Suppressor macrophage (primary cell): ENCODE measurements at regions not wholly inside any gene's neighbourhood (a gene's known extent, or its start where the extent isn't known, plus 50 kb on each side); places are given as distances from the start of the nearest gene placed in this dataset.

Experiments
- DNase-seq, 4 experiments: peaks; one replicate each; pipeline ENCODE4 v3.0.0-alpha.2; 2020 to 2022

DNA sequence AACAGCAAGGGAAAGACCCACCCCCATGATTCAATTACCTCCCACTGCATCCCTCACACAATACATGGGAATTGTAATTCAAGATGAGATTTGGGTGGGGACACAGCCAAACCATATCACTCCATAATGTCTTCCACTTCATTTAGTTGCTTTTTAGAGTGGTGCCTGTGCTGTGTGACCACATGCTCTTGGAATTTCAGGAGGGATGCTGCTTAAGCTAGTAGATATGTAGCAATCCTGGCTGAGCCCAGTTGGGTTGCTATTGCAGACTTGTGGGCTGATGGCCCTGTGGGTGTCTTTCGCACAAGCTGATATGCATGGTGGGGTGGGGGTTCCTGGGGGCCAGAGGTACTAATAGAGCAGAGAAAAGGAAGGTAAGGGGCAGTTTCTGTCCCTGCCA is 160.4 kb upstream of the SYT6 start:
- no peak for DNase-seq

- peak in 1 of 4 experiments; percentile 8 for DNase-seq
Measured at GRCh38 chr1:114310695-114311271, 157.1 kb upstream of the SYT6 start.

DNA sequence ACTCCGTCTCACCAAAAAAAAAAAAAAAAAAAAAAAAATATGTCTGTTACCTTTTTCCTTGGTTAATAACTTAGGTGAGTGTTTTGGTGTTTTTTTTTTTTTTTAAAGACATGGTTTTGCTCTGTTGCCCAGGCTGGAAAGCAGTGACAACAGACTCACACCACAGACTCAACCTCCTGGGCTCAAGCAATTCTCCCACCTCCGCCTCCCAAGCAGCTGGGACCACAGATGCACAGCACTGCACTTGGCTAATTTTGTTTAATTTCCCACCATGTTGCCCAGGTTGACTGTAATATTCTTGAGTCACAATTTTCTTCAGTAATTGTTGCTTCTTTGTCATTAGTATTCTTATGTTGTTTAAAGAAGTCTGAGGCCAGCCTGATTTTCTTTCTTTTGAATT is 149.2 kb upstream of the SYT6 start:
- DNase-seq = no peak

GRCh38 chr1:114299331-114299975 is 145.8 kb upstream of the SYT6 start:
- no peak for DNase-seq

DNA sequence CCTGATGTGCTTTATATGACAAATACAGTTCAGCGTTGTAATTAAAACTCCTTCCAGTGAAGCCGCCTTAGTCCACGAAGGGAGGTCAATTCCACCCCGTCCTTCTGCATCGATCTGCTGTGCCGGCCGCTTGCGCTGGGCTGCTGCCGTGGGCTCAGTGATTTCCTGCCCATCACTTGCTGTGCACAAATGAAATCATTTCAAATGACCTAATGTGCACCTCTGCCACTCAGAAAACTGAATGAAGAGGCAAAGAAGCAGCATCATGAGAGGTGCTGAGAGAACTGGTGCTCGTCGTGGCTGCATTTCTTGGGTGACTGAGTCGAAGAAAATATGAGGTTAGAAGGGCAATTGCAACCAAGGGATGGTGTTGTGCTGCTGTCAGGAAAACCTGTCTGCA is 144.3 kb upstream of the SYT6 start:
- no peak for DNase-seq

DNA sequence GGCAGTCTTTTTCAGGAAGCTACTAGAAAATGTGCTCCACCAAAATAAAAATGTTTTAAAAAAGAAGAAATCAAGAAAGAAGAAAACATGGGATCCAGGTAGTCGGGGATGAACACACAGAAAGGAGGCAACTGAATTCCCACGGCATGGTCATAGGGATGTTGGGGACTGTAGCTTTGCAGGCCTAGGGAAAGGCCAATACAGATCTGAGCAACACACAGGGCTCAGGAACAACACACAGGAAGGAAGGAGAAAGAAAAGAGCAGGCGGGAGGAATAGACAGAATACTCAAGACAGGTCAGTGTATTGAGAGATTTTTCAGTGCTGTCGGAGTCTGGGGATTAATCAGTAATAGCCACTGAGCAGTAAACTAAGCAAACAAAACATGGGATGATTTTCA is 142.7 kb upstream of the SYT6 start:
- DNase-seq = no peak

- DNase-seq = no peak
Measured at GRCh38 chr1:114295321-114295720, 141.7 kb upstream of the SYT6 start.

DNA sequence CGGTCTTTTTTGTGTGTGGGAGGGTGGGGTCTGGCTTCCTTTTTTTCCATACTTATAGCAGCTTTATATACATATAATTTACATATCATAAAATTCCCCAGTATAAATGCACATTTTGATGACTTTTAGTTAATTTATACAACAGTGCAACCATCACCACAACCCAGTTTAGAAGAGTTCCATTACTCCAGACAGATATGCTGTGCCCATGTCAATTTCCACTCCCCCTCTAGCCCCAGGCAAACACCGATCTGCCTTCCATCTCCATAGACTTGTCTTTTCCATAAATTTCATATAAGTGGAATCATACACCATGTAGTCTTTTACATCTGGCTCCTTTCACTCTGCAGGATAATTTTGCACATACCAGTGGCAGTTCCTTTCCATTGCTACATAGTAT is 139.2 kb upstream of the SYT6 start:
- no peak for DNase-seq

DNA sequence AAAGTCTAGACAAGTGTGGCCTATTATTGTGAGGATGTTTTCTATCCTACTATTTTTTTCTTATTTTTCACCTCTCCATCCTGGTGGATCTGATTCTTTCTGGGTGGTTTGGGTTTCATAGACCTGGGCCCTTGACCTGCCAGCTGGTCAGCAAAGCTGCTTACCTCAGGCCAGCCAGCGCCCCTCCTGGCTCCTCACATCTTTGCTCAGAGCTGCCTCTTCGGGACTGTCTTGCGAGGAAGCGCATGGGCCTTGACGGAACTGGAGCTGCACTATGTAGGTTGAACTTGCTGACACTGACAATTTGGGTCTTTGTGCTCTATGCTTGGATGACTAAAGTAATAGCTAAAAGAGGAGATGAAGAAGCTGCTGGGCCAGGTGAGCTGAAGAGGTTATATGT is 138.5 kb upstream of the SYT6 start:
- no peak for DNase-seq

- DNase-seq = no peak
Measured at GRCh38 chr1:114290776-114291175, 137.1 kb upstream of the SYT6 start.

GRCh38 chr1:114290341-114290740 is 136.7 kb upstream of the SYT6 start:
- DNase-seq = no peak

GRCh38 chr1:114289824-114290223 is 136.2 kb upstream of the SYT6 start:
- no peak for DNase-seq

- DNase-seq = no peak
Measured at GRCh38 chr1:114289306-114289705, 135.6 kb upstream of the SYT6 start.

DNA sequence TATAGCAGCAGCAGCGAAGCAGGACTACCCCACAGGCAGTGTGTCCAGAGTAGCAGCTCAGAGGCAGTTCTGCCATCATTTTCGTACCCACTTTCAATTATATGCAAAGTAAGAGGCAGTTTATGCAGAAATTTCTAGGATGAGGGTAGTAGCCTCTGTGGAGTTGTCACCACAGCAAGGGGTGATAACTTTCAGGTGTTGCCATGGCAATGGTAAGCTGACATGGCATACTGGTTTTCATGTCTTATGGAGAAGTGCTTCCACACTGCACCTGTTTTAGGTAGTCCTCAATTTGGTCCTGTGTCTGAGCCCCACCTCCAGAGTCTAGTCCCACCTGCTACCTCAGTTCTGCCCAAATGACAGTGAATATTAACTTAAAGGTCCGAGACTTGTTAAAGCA is 133.3 kb upstream of the SYT6 start:
- no peak for DNase-seq

- DNase-seq = no peak
Measured at GRCh38 chr1:114286179-114286578, 132.5 kb upstream of the SYT6 start.

GRCh38 chr1:114282751-114283403 is 129.2 kb upstream of the SYT6 start:
- peak; percentile 91 to 94 (median 93) for DNase-seq

DNA sequence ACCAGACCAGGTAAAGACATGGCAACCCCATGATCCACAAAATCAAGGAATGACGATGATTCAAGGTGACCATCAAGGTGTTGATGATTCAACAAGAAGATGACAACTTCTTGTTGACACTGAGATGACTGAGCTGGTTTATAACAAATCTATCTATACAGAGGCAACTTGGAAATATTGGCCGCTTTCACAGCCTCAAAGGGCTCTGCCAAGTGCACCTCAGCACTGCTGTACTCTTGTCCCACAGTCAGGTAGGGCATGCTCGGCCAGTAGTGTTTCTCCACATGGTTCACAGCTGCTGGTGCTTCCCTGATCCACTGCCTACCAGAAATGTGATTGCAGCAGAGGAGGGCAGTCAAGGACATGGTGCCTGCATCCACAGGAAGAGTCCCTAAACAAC is 125.2 kb upstream of the SYT6 start:
- DNase-seq = no peak

DNA sequence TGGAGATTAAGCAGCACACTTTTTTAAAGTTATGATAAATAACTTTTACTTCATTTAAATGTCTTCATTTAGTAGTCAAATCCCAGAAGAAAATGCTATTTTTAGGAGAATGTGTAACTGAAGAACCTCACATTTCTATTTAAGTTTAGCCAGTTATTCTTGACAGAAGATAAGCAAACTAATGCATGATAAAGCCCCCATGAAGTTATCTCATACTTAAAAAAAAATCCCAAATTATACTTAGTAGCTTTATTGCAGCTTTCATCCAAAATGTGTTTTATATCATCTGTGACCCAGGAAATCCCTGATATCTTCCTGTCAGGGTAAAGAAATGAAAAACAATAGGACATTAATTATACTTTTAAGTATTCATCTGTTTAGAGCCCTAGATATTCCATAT is 124.8 kb upstream of the SYT6 start:
- DNase-seq = no peak

GRCh38 chr1:114274621-114275317 is 121.1 kb upstream of the SYT6 start:
- DNase-seq = peak; percentile 46 to 62 (median 57)

- no peak for DNase-seq
Measured at GRCh38 chr1:114272593-114272992, 118.9 kb upstream of the SYT6 start.

DNA sequence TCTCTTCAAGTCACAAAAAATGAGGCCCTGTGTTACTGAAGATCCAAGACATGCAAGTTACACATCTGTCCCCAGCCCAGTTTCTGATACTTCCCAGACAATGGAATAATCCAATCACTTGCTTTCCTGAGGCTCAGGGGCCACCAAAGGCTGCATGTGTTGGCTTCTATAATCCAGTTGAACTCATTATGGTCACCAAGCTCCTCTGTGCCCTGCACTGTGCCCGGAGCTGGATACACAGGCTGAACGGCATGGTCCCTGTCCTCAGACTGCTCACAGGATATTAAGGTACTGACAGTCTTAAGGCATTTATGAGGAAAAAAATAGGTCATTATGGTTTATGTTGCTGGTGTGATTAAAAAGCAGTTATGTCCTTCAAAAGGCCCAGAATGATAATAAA is 117.0 kb upstream of the SYT6 start:
- DNase-seq = no peak

DNA sequence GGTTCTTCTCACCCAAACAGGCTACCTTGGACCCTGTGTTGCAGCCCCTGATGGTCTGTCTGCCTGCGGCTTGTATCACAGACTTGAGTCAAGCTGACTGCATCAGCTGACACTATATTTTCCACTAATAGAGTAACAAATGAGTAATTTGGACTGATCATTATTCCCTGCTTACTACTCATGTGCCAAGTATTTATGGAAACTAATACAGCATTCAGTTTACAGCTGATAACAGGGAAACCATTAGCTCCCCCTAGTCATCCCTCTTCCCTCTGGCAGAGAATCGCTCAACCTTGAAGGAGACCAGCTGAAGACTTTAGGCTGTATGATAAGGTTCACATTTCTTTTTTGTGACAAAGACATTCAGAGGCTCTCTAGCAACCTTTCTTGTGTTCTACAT is 116.6 kb upstream of the SYT6 start:
- no peak for DNase-seq

DNA sequence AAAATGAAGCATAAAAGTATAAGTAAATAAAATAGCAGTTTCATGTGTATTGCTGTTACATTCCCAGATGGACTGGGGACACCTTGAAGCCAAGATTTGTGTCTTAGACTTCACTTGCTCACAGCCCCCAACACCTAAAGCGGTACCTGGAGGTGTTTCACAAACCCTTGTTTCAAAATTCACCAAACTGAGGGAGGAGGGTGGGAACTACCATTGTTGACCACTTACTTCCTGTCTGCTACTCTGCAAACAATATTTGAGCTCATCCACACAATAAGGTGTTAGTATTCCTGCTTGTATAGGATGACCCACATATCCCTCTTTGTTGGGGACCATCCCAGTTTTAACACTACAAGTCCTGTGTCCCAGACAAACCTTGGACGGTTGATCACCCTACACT is 115.9 kb upstream of the SYT6 start:
- DNase-seq = no peak

DNA sequence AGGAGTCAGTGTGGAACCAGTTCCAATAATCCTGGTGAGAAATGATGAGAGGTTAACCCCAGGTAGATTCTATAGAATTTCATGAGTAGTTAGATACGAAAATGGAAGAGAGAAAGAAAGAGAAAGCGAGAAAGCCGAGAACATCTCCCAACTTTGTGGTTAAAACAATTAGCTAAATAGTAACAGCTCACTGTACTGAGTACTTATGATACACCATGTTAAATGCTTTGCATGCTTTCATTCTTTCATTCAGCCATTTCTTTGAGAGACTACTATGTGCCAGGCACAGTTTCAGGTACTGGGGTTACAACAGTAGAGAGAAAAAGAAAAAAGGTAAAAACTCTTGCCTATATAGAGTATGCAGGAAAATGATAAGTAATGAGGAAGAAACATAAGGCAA is 109.7 kb upstream of the SYT6 start:
- DNase-seq = no peak
